ENCODE measurements at regions not wholly inside any gene's neighbourhood (a gene's known extent, or its start where the extent isn't known, plus 50 kb on each side); places are given as distances from the start of the nearest gene placed in this dataset.
"Not testable (repeated sequence)": the region's sequence is repeated elsewhere in the genome, so short reads cannot be mapped to it uniquely, and the experiment has no call there.

DNA sequence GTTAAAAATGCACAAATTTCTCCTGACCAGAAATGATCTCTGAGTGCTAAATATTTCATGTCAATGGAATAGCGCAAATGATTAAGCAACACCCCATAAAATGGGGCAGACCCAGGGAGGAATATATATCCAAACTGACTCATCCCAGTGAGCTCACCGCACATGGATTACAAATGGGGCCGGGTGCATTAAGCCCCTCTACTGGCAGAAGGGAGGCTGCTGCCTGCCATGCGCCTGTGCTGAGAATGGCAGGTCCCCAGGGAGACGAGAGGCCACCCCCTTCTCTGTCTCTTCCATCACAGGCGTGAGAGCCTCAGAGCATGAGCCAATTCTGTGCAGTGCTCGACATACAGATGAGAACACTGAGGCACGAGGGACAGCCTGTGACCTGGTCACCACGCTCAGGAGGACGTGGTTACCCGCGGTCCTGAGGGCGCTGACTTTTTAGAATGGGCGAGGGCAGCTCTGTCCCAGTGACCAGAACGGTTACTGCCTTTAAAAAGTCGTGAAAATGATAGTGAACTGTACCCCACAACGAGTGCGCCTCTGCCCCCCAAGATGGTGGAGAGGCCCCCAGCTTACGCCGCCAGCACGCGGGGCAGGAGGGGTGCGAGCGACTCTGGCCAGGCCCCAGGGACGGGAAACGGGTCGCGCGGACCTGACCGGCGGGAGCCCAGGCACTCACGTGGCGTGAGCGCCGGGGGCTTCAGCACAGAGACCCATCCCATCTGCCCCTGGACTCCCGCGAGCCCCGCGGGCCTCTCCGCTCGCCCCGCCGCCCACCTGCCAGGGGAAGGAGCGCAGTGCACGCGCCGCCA lies 130.2 kb upstream of the ALDH3B2 start:
- H3F3A ChIP-seq (ENCODE audit: insufficient read depth); H3K4me1 ChIP-seq (ENCODE audit: insufficient read depth); H4K20me1 ChIP-seq (ENCODE audit: insufficient read depth); H3K36me3 ChIP-seq (ENCODE audit: low read depth); H3K9me3 ChIP-seq (ENCODE audit: low read depth); in situ Hi-C loops (cut with MboI); H3K27me3 ChIP-seq (replicated peaks; ENCODE audit: insufficient read depth); H3K9me2 ChIP-seq (ENCODE audit: insufficient read depth); H3K79me2 ChIP-seq (ENCODE audit: insufficient read depth): not testable (repeated sequence)
- DNase-seq, result peak; percentile 84
- H2AFZ ChIP-seq, result peak overlapping the region; percentile 90
- 1% methylated on average over 38 of the region's 47 CpGs for WGBS, 2 experiments (ENCODE audit: low coverage in 1 of 2, low lambda C conversion rate in 2 of 2, missing lambda C conversion rate in 2 of 2)
- H3K27ac ChIP-seq, result peak overlapping the region; percentile 84
- H3K4me2 ChIP-seq (ENCODE audit: unreplicated experiment), result peak overlapping the region; percentile 82
- peak overlapping the region; percentile 77 for H3K4me3 ChIP-seq
- H3K9ac ChIP-seq, result peak overlapping the region; percentile 89

DNA sequence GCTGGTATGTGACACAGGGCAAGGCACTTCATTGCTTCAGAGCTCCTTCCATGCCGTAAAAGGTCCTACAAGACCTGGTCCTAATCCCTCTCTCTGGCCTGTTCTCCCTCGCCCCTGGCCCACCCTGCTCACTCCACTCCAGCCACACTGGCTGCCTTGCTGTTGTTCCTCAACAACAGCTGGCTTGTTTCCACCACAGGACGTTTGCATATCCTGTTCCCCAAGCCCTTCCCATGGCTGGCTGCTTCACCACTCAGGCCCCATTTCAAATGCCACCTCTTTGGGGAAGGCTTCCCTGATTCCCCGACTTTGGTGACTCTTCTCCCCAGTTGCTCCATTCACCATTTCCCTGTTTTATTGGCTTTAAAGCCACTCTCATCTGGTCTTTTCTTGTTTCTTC lies 129.1 kb upstream of the ALDH3B2 start:
- H3F3A ChIP-seq (ENCODE audit: insufficient read depth); H3K4me1 ChIP-seq (ENCODE audit: insufficient read depth); DNase-seq; H3K27me3 ChIP-seq (replicated peaks; ENCODE audit: insufficient read depth); H3K4me2 ChIP-seq (ENCODE audit: unreplicated experiment); H3K9me3 ChIP-seq (ENCODE audit: low read depth); H3K36me3 ChIP-seq (ENCODE audit: low read depth); in situ Hi-C loops (cut with MboI); H3K27ac ChIP-seq; H3K79me2 ChIP-seq (ENCODE audit: insufficient read depth); H4K20me1 ChIP-seq (ENCODE audit: insufficient read depth); H3K9me2 ChIP-seq (ENCODE audit: insufficient read depth); H3K9ac ChIP-seq; H3K4me3 ChIP-seq; H2AFZ ChIP-seq: not testable (repeated sequence)
- 66 to 69% methylated on average over 4 of the region's 4 CpGs for WGBS, 2 experiments (ENCODE audit: low coverage in 1 of 2, low lambda C conversion rate in 2 of 2, missing lambda C conversion rate in 2 of 2)

DNA sequence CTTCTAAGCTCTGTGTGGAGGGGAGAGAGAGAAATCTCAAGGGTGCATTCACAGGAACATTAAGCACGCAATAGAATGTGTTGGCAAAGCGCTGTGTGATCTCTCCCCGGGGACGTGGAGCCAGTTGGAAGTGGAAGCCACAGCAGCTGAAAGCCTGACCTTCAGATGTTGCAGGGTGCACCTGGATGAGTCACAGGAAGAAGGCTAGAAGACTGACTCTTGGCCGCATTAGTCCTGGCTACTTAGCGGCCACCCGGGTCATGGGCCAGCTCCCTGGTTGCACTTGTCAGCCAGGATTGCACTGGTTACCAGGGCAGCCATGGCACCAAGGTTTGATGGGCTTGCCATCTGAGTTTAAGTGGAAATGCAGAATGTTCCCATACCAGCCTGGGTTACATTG lies 128.6 kb upstream of the ALDH3B2 start:
- H3K9me3 ChIP-seq (ENCODE audit: low read depth); H3K27me3 ChIP-seq (replicated peaks; ENCODE audit: insufficient read depth); H2AFZ ChIP-seq; H3K4me2 ChIP-seq (ENCODE audit: unreplicated experiment); H3K4me1 ChIP-seq (ENCODE audit: insufficient read depth); H3K9ac ChIP-seq; H4K20me1 ChIP-seq (ENCODE audit: insufficient read depth); H3K4me3 ChIP-seq; H3K27ac ChIP-seq; in situ Hi-C loops (cut with MboI); H3K36me3 ChIP-seq (ENCODE audit: low read depth); H3K79me2 ChIP-seq (ENCODE audit: insufficient read depth); H3F3A ChIP-seq (ENCODE audit: insufficient read depth); DNase-seq; H3K9me2 ChIP-seq (ENCODE audit: insufficient read depth): not testable (repeated sequence)
- WGBS, 2 experiments (ENCODE audit: low coverage in 1 of 2, low lambda C conversion rate in 2 of 2, missing lambda C conversion rate in 2 of 2), result 76 to 78% methylated on average over 7 of the region's 7 CpGs

DNA sequence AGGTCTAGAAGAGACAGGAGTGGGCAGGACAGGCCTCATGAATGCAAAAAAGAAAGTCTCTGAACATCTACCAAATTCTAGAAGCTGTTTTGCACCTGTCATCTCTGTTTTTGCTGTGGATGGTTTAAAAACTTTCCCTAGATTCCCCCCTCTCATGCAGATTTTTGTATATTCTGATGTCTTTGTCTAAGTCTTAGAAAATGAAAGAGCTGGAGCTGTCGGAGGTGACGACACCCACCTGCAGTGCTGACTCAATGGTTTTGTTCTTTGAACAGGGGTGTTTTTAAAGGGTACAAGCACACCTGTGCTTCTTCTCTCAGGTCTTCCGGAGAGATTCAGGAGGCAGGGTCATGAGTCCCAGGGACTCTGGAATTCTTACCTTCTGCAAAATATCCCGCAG lies 128.2 kb upstream of the ALDH3B2 start:
- H3K36me3 ChIP-seq (ENCODE audit: low read depth); H3K79me2 ChIP-seq (ENCODE audit: insufficient read depth); H3K9ac ChIP-seq; H3K4me1 ChIP-seq (ENCODE audit: insufficient read depth); H4K20me1 ChIP-seq (ENCODE audit: insufficient read depth); DNase-seq; H3K4me3 ChIP-seq; H3K27ac ChIP-seq; H3K9me3 ChIP-seq (ENCODE audit: low read depth); in situ Hi-C loops (cut with MboI); H2AFZ ChIP-seq; H3K4me2 ChIP-seq (ENCODE audit: unreplicated experiment); H3K27me3 ChIP-seq (replicated peaks; ENCODE audit: insufficient read depth); H3F3A ChIP-seq (ENCODE audit: insufficient read depth); H3K9me2 ChIP-seq (ENCODE audit: insufficient read depth): not testable (repeated sequence)
- 90 to 98% methylated on average over 3 to 4 of the region's 4 CpGs for WGBS, 2 experiments (ENCODE audit: low coverage in 1 of 2, low lambda C conversion rate in 2 of 2, missing lambda C conversion rate in 2 of 2)

DNA sequence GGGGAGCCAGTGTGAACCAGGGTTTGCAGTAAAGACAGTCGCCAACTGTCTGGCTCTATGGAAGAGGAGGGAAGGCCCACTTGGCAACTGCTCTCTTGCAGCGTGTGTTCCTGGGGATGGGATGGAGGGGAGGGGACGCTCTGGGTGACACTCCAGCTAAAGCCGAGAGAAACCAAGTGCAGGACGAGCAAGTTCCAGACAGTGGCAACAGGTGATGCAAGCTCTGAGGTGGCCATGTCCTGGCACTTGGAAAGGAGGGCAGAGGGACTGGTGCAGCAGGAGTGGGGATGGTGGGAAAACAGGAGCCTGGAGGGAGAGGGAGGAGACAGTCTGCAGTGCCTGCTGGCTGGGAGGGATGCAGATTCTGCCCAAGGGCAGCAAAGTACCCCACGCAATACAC lies 127.0 kb upstream of the ALDH3B2 start:
- WGBS, 2 experiments (ENCODE audit: low coverage in 1 of 2, low lambda C conversion rate in 2 of 2, missing lambda C conversion rate in 2 of 2), result 70 to 76% methylated on average over 6 of the region's 6 CpGs
- H3K4me2 ChIP-seq (ENCODE audit: unreplicated experiment); H3K4me3 ChIP-seq; H3K79me2 ChIP-seq (ENCODE audit: insufficient read depth); H3K4me1 ChIP-seq (ENCODE audit: insufficient read depth); H2AFZ ChIP-seq; in situ Hi-C loops (cut with MboI); H4K20me1 ChIP-seq (ENCODE audit: insufficient read depth); H3K27me3 ChIP-seq (replicated peaks; ENCODE audit: insufficient read depth); H3K9me2 ChIP-seq (ENCODE audit: insufficient read depth); H3K27ac ChIP-seq; H3F3A ChIP-seq (ENCODE audit: insufficient read depth); H3K36me3 ChIP-seq (ENCODE audit: low read depth); H3K9ac ChIP-seq; H3K9me3 ChIP-seq (ENCODE audit: low read depth); DNase-seq: not testable (repeated sequence)

DNA sequence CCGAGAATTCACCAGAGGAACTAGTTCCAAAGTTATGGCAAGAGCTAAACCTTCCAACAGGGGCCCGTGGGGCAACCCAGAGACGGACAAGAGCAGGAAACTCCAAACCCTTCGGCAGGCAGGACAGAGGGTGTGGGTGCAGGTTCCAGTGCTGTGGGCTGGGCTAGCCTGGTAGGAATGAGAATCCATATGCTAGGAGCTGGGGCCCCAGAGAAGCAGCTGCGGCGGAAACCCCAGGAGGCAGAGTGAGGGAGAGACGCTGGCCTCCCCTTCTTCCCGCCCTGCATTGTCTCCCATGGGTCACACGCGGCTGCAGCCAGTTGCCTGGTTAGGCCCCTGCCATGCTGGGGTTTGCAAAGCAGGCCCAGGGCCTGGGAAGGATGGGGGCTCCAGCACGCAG lies 126.2 kb upstream of the ALDH3B2 start:
- H3K9me3 ChIP-seq (ENCODE audit: low read depth); H3K27me3 ChIP-seq (replicated peaks; ENCODE audit: insufficient read depth); H2AFZ ChIP-seq; H3K36me3 ChIP-seq (ENCODE audit: low read depth); in situ Hi-C loops (cut with MboI); H3K79me2 ChIP-seq (ENCODE audit: insufficient read depth); H3K9me2 ChIP-seq (ENCODE audit: insufficient read depth); H3K4me3 ChIP-seq; DNase-seq; H3K4me2 ChIP-seq (ENCODE audit: unreplicated experiment); H3K9ac ChIP-seq; H3F3A ChIP-seq (ENCODE audit: insufficient read depth); H3K4me1 ChIP-seq (ENCODE audit: insufficient read depth); H3K27ac ChIP-seq; H4K20me1 ChIP-seq (ENCODE audit: insufficient read depth): not testable (repeated sequence)
- 66% methylated on average over 11 of the region's 11 CpGs for WGBS, 2 experiments (ENCODE audit: low coverage in 1 of 2, low lambda C conversion rate in 2 of 2, missing lambda C conversion rate in 2 of 2)

DNA sequence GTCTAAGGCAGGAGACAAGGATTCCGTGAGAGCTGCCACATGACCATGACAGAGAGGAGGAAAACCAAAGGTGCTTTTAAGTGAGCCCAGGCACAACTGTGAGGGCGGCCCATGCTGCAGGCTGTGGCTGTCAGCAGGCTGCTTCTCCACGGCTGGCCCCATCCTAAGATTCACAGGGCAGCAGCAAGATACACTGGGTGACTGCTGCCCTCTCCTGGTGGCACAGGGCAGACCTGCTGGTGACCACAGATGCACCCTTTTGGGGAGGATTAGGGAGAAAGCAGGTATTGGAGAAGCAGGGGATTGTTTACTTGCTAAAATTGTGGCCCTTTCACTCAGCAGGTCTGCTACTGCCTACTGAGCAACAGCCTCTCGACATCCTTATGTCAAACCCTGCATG lies 125.4 kb upstream of the ALDH3B2 start:
- 19% methylated on average over 3 to 4 of the region's 4 CpGs for WGBS, 2 experiments (ENCODE audit: low coverage in 1 of 2, low lambda C conversion rate in 2 of 2, missing lambda C conversion rate in 2 of 2)
- H2AFZ ChIP-seq; H3K4me2 ChIP-seq (ENCODE audit: unreplicated experiment); H3K9ac ChIP-seq; H3K9me2 ChIP-seq (ENCODE audit: insufficient read depth); H3K79me2 ChIP-seq (ENCODE audit: insufficient read depth); H4K20me1 ChIP-seq (ENCODE audit: insufficient read depth); H3K4me1 ChIP-seq (ENCODE audit: insufficient read depth); H3K27me3 ChIP-seq (replicated peaks; ENCODE audit: insufficient read depth); H3K9me3 ChIP-seq (ENCODE audit: low read depth); in situ Hi-C loops (cut with MboI); H3K36me3 ChIP-seq (ENCODE audit: low read depth); H3K4me3 ChIP-seq; H3K27ac ChIP-seq; H3F3A ChIP-seq (ENCODE audit: insufficient read depth): not testable (repeated sequence)
- peak; percentile 6 for DNase-seq

All from GM23248 (cell line).